BJ (cell line): ENCODE measurements at regions not wholly inside any gene's neighbourhood (a gene's known extent, or its start where the extent isn't known, plus 50 kb on each side); places are given as distances from the start of the nearest gene placed in this dataset.

Source experiments
- CTCF ChIA-PET: fragments of 350-600 bp; formaldehyde crosslinking; extraction: SDS; loops from one replicate; lab custom pipeline; 2021; ENCODE audit warnings: antibody characterized with exemption, inconsistent platforms; lab: Yijun Ruan, JAX
- POLR2A ChIA-PET: fragments of 300-600 bp; sonication (Branson Sonifier 250); formaldehyde crosslinking; extraction: SDS; loops from one replicate; lab custom pipeline; 2021; ENCODE audit warnings: antibody characterized with exemption; lab: Charles Lee
- DNase-seq: peaks from one replicate; pipeline ENCODE4 v3.0.0-alpha.2; 2011; ENCODE audit warnings: low read depth
- H3K27me3 ChIP-seq: 2 replicates; pipeline ENCODE4 v1.6.0; 2011; ENCODE audit warnings: low read length; ENCODE audit not compliant: control insufficient read depth, insufficient read depth
- H3K36me3 ChIP-seq: 2 replicates; pipeline ENCODE4 v1.5.1; 2011; ENCODE audit warnings: low read length; ENCODE audit not compliant: control insufficient read depth, insufficient read depth
- H3K4me3 ChIP-seq: 2 replicates; pipeline ENCODE4 v1.5.1; 2011; ENCODE audit warnings: low read depth, mild to moderate bottlenecking, control low read depth, low read length
- TF ChIP-seq, protein P1 (sequence below): IDR thresholded peaks from 2 replicates; pipeline ENCODE4 v1.5.1; 2011; ENCODE audit warnings: low read depth, mild to moderate bottlenecking, control low read depth, inconsistent platforms, low read length, moderate library complexity; ENCODE audit not compliant: insufficient read depth

DNA sequence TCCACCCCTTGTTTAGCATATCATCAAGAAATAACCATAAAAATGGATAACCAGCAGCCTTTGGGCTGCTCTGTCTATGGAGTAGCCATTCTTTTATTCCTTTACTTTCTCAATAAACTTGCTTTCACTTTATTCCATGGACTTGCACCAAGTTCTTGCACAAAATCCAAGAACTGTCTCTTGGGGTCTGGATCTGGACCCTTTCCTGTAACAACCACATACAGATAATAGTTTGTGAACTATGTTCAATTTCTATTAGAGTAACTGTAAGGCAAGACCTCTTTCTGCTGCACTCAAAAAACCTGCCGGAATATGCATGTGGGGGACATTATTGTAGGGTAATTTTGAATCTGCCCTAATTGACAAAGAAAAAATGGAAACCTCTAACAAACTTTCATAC lies 66.9 kb upstream of the TMEM215 start:
- POLR2A ChIA-PET, result no interaction called here
- CTCF ChIA-PET, result no interaction called here

DNA sequence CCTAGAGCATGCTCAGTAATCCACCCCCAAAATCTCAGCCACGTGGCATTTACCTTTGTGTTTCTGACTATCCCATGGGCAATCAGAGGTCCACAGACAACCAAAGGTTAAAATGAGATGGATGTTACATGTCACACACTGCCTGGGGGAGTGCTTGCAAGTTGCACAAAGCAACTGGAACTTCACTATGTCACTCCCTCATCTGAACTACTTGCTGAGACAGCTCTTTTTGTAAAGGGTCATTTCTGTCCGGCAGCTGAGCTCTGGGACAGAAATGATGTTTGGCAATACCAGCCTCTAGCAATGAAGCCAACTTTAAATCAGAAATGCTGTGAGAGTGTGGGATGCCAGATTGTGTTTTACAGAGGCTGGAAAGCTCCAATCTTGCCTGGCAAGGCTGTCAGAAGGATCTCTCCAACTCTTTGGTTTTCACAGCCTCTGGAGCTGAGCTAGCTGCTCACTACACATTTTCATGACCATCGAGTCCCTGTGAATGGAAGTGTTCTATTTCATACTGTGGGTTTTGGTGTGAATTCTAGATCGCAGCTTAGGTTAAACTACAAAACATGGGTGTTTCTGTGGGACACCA lies 66.3 kb upstream of the TMEM215 start:
- TF ChIP-seq, protein P1, sequence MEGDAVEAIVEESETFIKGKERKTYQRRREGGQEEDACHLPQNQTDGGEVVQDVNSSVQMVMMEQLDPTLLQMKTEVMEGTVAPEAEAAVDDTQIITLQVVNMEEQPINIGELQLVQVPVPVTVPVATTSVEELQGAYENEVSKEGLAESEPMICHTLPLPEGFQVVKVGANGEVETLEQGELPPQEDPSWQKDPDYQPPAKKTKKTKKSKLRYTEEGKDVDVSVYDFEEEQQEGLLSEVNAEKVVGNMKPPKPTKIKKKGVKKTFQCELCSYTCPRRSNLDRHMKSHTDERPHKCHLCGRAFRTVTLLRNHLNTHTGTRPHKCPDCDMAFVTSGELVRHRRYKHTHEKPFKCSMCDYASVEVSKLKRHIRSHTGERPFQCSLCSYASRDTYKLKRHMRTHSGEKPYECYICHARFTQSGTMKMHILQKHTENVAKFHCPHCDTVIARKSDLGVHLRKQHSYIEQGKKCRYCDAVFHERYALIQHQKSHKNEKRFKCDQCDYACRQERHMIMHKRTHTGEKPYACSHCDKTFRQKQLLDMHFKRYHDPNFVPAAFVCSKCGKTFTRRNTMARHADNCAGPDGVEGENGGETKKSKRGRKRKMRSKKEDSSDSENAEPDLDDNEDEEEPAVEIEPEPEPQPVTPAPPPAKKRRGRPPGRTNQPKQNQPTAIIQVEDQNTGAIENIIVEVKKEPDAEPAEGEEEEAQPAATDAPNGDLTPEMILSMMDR, result no peak
- Histone ChIP-seq H3K36me3 (no peaks in the 10 kb centered on the region), H3K27me3 (no peaks in the 10 kb centered on the region), H3K4me3 (no peak overlapping the region)
- CTCF ChIA-PET, result no interaction called here
- DNase-seq, result no peak
- POLR2A ChIA-PET, result no interaction called here

More for the DNA sequence above, 66.9 kb upstream of the TMEM215 start:
- Histone ChIP-seq H3K27me3 (no peaks in the 10 kb centered on the region), H3K4me3 (no peak overlapping the region), H3K36me3 (no peaks in the 10 kb centered on the region)
- DNase-seq, result no peak
- TF ChIP-seq, protein P1, result no peak

DNA sequence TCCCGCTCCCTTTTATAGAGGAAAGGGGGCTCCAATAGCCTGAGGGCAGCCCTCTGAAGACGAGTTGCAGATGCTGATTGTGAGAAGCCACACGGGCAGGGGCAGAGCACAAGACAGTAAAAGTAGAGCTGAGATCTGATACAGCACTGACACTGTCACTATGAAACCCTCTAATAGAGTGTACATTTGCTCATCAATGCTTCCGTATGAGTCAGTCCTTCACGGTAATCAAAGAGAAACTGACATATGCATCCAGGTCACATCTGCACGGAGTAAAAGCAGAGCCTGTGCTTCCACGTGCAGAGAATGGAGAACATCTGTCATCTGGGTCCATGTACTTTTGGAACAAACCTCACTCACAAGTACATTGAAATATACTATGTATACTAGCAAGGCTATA lies 60.6 kb upstream of the TMEM215 start:
- H3K27me3 ChIP-seq, result no peaks in the 10 kb centered on the region; the same call in none of the 2 replicates
- DNase-seq, result no peak
- no peak overlapping the region for H3K4me3 ChIP-seq
- no peaks in the 10 kb centered on the region for H3K36me3 ChIP-seq
- ChIA-PET POLR2A (no interaction called here), CTCF (interaction anchor here (0.8 kb wide), 1 partner anchor 18 kb away, joined by 3 read pairs; no protein-coding TSS in a partner anchor)
- TF ChIP-seq, protein P1, result no peak

DNA sequence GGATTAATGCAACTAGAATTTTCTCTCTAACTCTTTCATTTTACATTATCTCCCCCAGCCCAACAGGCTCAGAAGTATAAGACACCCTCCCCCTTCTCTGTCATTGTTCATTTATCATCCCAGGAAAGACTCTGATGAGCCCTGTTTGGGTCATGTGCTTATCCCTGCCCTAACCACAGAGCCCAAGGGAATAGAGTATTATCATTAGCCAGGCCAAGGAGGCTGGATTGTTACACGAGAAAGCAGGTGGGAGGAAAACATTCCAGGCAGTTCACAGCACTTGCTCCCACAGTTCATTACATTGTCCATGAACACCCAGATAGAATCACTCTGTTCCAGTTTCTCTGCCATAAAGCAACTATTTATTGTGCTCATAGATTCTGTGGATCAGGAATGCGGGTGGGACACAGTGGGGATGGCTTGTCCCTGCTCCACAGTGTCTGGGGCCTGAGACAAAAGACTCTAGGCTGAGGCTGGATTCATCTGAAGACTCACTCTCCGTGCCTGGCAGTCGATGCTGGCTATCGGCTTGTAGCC lies 59.5 kb upstream of the TMEM215 start:
- ChIA-PET CTCF (no interaction called here), POLR2A (no interaction called here)
- DNase-seq, result no peak
- Histone ChIP-seq H3K4me3 (no peak overlapping the region), H3K27me3 (no peaks in the 10 kb centered on the region; the same call in none of the 2 replicates), H3K36me3 (no peaks in the 10 kb centered on the region)
- TF ChIP-seq, protein P1, result no peak

DNA sequence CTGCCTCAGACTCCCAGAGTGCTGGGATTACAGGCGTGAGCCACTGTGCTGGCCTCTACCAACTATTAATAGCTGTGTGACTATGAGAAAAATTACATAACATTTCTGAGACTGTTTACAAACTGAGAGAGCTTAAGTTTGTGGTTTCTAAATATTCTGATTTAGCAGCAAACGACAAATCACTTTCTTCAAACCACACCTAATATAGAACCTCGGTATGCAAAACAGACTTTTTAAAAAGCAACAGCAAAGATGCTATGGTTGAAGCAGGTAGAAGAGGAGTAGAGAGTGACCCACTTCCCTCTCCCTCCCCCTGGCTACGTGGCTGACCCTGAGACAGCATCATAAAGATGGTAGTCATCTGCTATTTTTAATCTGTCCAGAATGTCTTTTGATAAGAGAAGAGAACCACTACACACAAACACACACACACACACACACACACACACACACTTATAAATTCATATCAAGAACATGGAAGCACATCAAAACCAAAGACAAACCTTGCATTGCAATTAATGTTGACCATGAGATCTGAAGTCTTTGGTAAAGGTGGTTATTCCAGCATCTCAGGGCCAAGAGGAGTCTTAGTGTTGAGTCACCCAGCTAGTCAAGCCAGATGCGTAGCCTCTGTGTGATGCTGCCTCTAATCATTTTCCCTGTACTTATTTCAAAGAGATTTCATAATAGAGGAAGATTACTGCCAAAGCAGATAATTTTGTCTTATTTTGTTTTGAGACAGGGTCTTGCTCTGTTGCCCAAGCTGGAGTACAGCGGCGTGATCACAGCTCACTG lies 58.1 kb upstream of the TMEM215 start:
- Histone ChIP-seq H3K27me3 (no peaks in the 10 kb centered on the region; the same call in none of the 2 replicates), H3K36me3 (no peaks in the 10 kb centered on the region), H3K4me3 (no peak overlapping the region)
- CTCF ChIA-PET, result interaction anchor here (0.6 kb wide), 1 partner anchor 44 kb away, joined by 4 read pairs; no protein-coding TSS in a partner anchor
- TF ChIP-seq, protein P1, result no peak
- no peak for DNase-seq
- POLR2A ChIA-PET, result no interaction called here
